GM21737 (cell line): ENCODE measurements at regions not wholly inside any gene's neighbourhood (a gene's known extent, or its start where the extent isn't known, plus 50 kb on each side); places are given as distances from the start of the nearest gene placed in this dataset.

ENCODE experiments used
- ATAC-seq: cut with Tn5 transposase; IDR thresholded peaks from one replicate; pipeline ENCODE4 v1.9.1; 2021; ENCODE audit warnings: mild to moderate bottlenecking, moderate library complexity; ENCODE audit not compliant: unreplicated experiment

GRCh38 chr2:71826826-71827523, 320.7 kb downstream of the CYP26B1 start:
- ATAC-seq, result no peak

- ATAC-seq, result no peak
Observed at GRCh38 chr2:71826299-71826698, 321.4 kb downstream of the CYP26B1 start.

GRCh38 chr2:71824436-71824835, 323.2 kb downstream of the CYP26B1 start:
- no peak for ATAC-seq

- no peak for ATAC-seq
Observed at GRCh38 chr2:71823526-71823925, 324.1 kb downstream of the CYP26B1 start.

- no peak for ATAC-seq
Observed at GRCh38 chr2:71822463-71822862, 325.2 kb downstream of the CYP26B1 start.

- ATAC-seq, result no peak
Observed at GRCh38 chr2:71821856-71822255, 325.8 kb downstream of the CYP26B1 start.

GRCh38 chr2:71816815-71817214, 330.8 kb downstream of the CYP26B1 start:
- ATAC-seq, result no peak

GRCh38 chr2:71815701-71816474, 331.8 kb downstream of the CYP26B1 start:
- ATAC-seq, result no peak

- ATAC-seq, result no peak
Observed at GRCh38 chr2:71814885-71815284, 332.8 kb downstream of the CYP26B1 start.

GRCh38 chr2:71813807-71814470, 333.7 kb downstream of the CYP26B1 start:
- no peak for ATAC-seq

- ATAC-seq, result no peak
Observed at GRCh38 chr2:71813315-71813714, 334.3 kb downstream of the CYP26B1 start.

- ATAC-seq, result no peak
Observed at GRCh38 chr2:71812736-71813135, 334.9 kb downstream of the CYP26B1 start.

- ATAC-seq, result no peak
Observed at GRCh38 chr2:71811726-71812125, 335.9 kb downstream of the CYP26B1 start.

GRCh38 chr2:71811157-71811556, 336.5 kb downstream of the CYP26B1 start:
- no peak for ATAC-seq

GRCh38 chr2:71807581-71808451, 339.8 kb downstream of the CYP26B1 start:
- ATAC-seq, result no peak

GRCh38 chr2:71806432-71806831, 341.2 kb downstream of the CYP26B1 start:
- ATAC-seq, result no peak

- ATAC-seq, result no peak
Observed at GRCh38 chr2:71804281-71804751, 343.3 kb downstream of the CYP26B1 start.

GRCh38 chr2:71803398-71803797, 344.3 kb downstream of the CYP26B1 start:
- no peak for ATAC-seq

- no peak for ATAC-seq
Observed at GRCh38 chr2:71802556-71802955, 345.1 kb downstream of the CYP26B1 start.

GRCh38 chr2:71801969-71802368, 345.7 kb downstream of the CYP26B1 start:
- ATAC-seq, result no peak

- no peak for ATAC-seq
Observed at GRCh38 chr2:71801556-71801955, 346.1 kb downstream of the CYP26B1 start.
